PC-3 (cell line): ENCODE measurements at regions not wholly inside any gene's neighbourhood (a gene's known extent, or its start where the extent isn't known, plus 50 kb on each side); places are given as distances from the start of the nearest gene placed in this dataset.

Source experiments
- ATAC-seq: fragments of 200-7000 bp; cut with Tn5 transposase; 2 replicates; pipeline ENCODE4 v1.9.1; 2020; ENCODE audit warnings: mild to moderate bottlenecking, moderate library complexity
- BruUV-seq: library from RNA; stranded (reverse); fragments of 400-500 nt; replicated peaks from 2 replicates; lab custom pipeline; 2021; lab: Mats Ljungman, UMichigan
- CTCF ChIA-PET: fragments of 300-600 bp; sonication (Branson Sonifier 250); formaldehyde crosslinking; loops from one replicate; lab custom pipeline; 2022; ENCODE audit warnings: antibody characterized with exemption; lab: Charles Lee
- POLR2A ChIA-PET: fragments of 300-600 bp; sonication (Branson Sonifier 250); formaldehyde crosslinking; loops from one replicate; lab custom pipeline; 2022; ENCODE audit warnings: antibody characterized with exemption; ENCODE audit not compliant: unreplicated experiment; lab: Charles Lee
- DNase-seq: peaks from one replicate; pipeline ENCODE4 v3.0.0-alpha.2; 2015
- H2AFZ ChIP-seq: fragments of 300-600 bp; sonication (generic); 2 replicates; pipeline ENCODE4 v1.6.0; 2016; ENCODE audit warnings: antibody characterized with exemption, low read length
- H3F3A ChIP-seq: fragments of 300-600 bp; sonication (generic); one replicate; pipeline ENCODE4 v1.6.0; 2017; ENCODE audit warnings: antibody characterized with exemption, low read length, control low read depth, mild to moderate bottlenecking; ENCODE audit not compliant: unreplicated experiment
- H3K27ac ChIP-seq: fragments of 300-600 bp; sonication (generic); 2 replicates; pipeline ENCODE4 v1.5.1; 2016; ENCODE audit warnings: mild to moderate bottlenecking, low read length
- H3K27me3 ChIP-seq: fragments of 300-600 bp; sonication (generic); 2 replicates; pipeline ENCODE4 v1.6.1; 2016; ENCODE audit warnings: low read length, mixed read lengths
- H3K36me3 ChIP-seq: fragments of 300-600 bp; sonication (generic); 2 replicates; pipeline ENCODE4 v1.6.1; 2016; ENCODE audit warnings: low read depth, mixed run types, low read length, mixed read lengths
- H3K4me1 ChIP-seq: fragments of 300-600 bp; sonication (generic); 2 replicates; pipeline ENCODE4 v1.5.1; 2016; ENCODE audit warnings: low read length; ENCODE audit not compliant: insufficient read depth
- H3K4me2 ChIP-seq: fragments of 300-600 bp; sonication (generic); 2 replicates; pipeline ENCODE4 v1.6.0; 2016; ENCODE audit warnings: low read length
- H3K4me3 ChIP-seq: fragments of 300-600 bp; sonication (generic); 2 replicates; pipeline ENCODE4 v1.5.1; 2016; ENCODE audit warnings: mild to moderate bottlenecking, low read length, mixed read lengths
- H3K79me2 ChIP-seq: fragments of 300-600 bp; sonication (generic); 2 replicates; pipeline ENCODE4 v1.6.1; 2017; ENCODE audit warnings: low read length, mixed read lengths
- H3K9ac ChIP-seq: fragments of 300-600 bp; sonication (generic); 2 replicates; pipeline ENCODE4 v1.6.0; 2016; ENCODE audit warnings: mild to moderate bottlenecking, low read length
- H3K9me2 ChIP-seq: fragments of 300-600 bp; sonication (generic); replicated peaks from 2 replicates; pipeline ENCODE4 v1.6.1; 2016; ENCODE audit warnings: mixed run types, low read length, mixed read lengths
- H3K9me3 ChIP-seq: fragments of 300-600 bp; sonication (generic); 2 replicates; pipeline ENCODE4 v1.6.1; 2016; ENCODE audit warnings: low read length, mixed read lengths
- H4K20me1 ChIP-seq: fragments of 300-600 bp; sonication (generic); 2 replicates; pipeline ENCODE4 v1.6.1; 2016; ENCODE audit warnings: low read length, mixed read lengths
- CTCF ChIP-seq: fragments of 300-600 bp; sonication (generic); conservative IDR thresholded peaks from 2 replicates; pipeline ENCODE4 v1.5.1; 2017; ENCODE audit warnings: antibody characterized with exemption, low read depth, mild to moderate bottlenecking, low read length
- EZH2 ChIP-seq: fragments of 300-600 bp; sonication (generic); IDR thresholded peaks from one replicate; pipeline ENCODE4 v1.6.1; 2017; ENCODE audit warnings: antibody characterized with exemption, mild to moderate bottlenecking, low read length; ENCODE audit not compliant: unreplicated experiment
- EZH2phosphoT487 ChIP-seq: fragments of 300-600 bp; sonication (generic); IDR thresholded peaks from 2 replicates; pipeline ENCODE4 v1.6.1; 2018; ENCODE audit warnings: mild to moderate bottlenecking, antibody characterized with exemption, low read length, borderline replicate concordance
- intact Hi-C: fragments of 100-400 bp; cut with micrococcal nuclease; formaldehyde crosslinking; loops from 2 replicates; pipeline ENCODE4 v1.9.0; 2023

DNA sequence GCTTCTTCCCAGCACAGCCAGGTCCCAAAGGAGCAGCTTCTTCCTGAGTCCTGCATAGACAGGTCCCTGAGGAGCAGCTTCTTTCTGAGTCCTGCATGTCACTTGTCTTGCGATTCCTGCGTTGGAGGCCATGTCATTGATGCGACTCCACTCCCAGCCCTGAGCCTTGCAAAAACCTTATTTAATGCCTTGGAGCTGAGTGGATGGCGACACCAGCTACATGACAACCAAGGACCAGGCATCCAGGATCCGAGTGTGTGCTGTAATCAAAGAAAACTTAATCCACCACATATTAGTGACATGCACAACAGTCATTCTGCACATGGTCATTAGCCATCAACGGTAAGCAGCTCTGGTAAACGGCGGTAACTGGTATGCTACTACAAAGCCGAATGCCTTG is 315.8 kb downstream of the TEX29 start:
- Histone ChIP-seq H3K9ac (no peak overlapping the region), H3K4me2 (no peak overlapping the region), H2AFZ (no peak overlapping the region), H3K36me3 (no peaks in the 10 kb centered on the region), H3K9me3 (no peaks in the 10 kb centered on the region), H3K4me1 (no peaks in the 10 kb centered on the region), H3K27ac (no peak overlapping the region), H3F3A (no peaks in the 10 kb centered on the region), H3K79me2 (no peaks in the 10 kb centered on the region), H3K4me3 (no peak overlapping the region), H3K9me2 (no peaks in the 10 kb centered on the region), H4K20me1 (no peaks in the 10 kb centered on the region), H3K27me3 (peaks cover 29% of the 10 kb centered on the region)
- no peak for ATAC-seq
- POLR2A ChIA-PET, result no interaction called here
- no TSS peak for BruUV-seq
- no peak for DNase-seq
- CTCF ChIA-PET, result no interaction called here
- intact Hi-C loops, result no loop called here
- TF ChIP-seq CTCF (no peak), EZH2phosphoT487 (no peak), EZH2 (no peak)

DNA sequence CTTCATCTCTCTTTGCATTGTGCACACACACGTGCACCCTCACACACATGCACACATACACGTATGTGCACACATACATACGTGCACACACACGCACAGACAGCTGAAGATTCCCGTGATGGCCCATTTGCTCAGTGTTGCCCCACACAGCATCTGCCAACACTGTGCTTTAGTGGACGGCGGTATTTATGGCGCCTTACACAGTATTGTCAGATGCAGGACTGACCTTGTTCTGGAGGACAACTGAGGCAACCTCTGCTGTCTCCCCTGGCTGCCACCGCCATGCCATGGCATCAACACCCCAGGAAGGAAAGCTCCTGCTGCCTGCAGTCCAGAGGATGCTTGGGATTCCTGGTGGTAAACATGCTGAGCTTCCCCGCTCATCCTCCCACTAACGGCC is 316.4 kb downstream of the TEX29 start:
- Histone ChIP-seq H3K4me1 (no peaks in the 10 kb centered on the region), H3K4me2 (no peak overlapping the region), H3K27ac (no peak overlapping the region), H3K9me2 (no peaks in the 10 kb centered on the region), H3F3A (no peaks in the 10 kb centered on the region), H3K9me3 (no peaks in the 10 kb centered on the region), H3K79me2 (no peaks in the 10 kb centered on the region), H4K20me1 (no peaks in the 10 kb centered on the region), H3K9ac (no peak overlapping the region), H3K36me3 (no peaks in the 10 kb centered on the region), H2AFZ (no peak overlapping the region), H3K27me3 (peaks cover 29% of the 10 kb centered on the region), H3K4me3 (no peak overlapping the region)
- no TSS peak for BruUV-seq
- no peak for DNase-seq
- no peak for TF ChIP-seq EZH2phosphoT487
- no peak for TF ChIP-seq CTCF
- no peak for TF ChIP-seq EZH2
- CTCF ChIA-PET, result no interaction called here
- no peak for ATAC-seq
- POLR2A ChIA-PET, result no interaction called here
- intact Hi-C loops, result no loop called here

DNA sequence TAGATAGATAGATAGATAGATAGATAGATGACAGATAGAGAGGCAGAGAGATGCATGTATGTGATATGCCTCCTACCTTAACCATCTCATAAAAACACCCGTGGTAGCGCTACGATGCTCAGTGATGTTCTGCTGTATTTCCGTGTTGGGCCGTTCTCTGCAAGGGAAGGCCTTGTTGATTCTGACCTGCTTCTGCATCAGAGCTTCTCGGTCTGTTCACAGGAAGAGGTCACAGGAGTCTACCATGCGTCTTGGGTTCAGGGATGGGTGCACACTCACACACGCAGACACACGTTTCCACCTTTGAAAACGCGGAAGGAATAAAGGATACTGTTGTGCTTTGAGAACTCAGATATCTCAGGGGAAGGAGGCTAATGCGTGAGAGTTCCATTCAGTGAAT is 316.9 kb downstream of the TEX29 start:
- no peak overlapping the region for H3K27ac ChIP-seq
- TF ChIP-seq EZH2, result no peak
- TF ChIP-seq CTCF, result no peak
- TF ChIP-seq EZH2phosphoT487, result no peak
- CTCF ChIA-PET, result no interaction called here
- no peak overlapping the region for H3K4me2 ChIP-seq
- POLR2A ChIA-PET, result no interaction called here
- H3K4me1 ChIP-seq, result no peaks in the 10 kb centered on the region
- peaks cover 33% of the 10 kb centered on the region for H3K27me3 ChIP-seq
- H3K9me3 ChIP-seq, result no peaks in the 10 kb centered on the region
- H3K79me2 ChIP-seq, result no peaks in the 10 kb centered on the region
- DNase-seq, result no peak
- no peak overlapping the region for H3K4me3 ChIP-seq
- BruUV-seq, result no TSS peak
- no peak overlapping the region for H3K9ac ChIP-seq
- no peaks in the 10 kb centered on the region for H4K20me1 ChIP-seq
- H3F3A ChIP-seq, result no peaks in the 10 kb centered on the region
- no peaks in the 10 kb centered on the region for H3K36me3 ChIP-seq
- H3K9me2 ChIP-seq, result no peaks in the 10 kb centered on the region
- intact Hi-C loops, result no loop called here
- H2AFZ ChIP-seq, result no peak overlapping the region
- no peak for ATAC-seq
